Pons (tissue), 1 donor: ENCODE measurements at regions not wholly inside any gene's neighbourhood (a gene's known extent, or its start where the extent isn't known, plus 50 kb on each side); places are given as distances from the start of the nearest gene placed in this dataset.

Experiments used
- DNase-seq: peaks from one replicate; pipeline ENCODE4 v3.0.0-alpha.2; 2016; ENCODE audit warnings: low spot score

DNA sequence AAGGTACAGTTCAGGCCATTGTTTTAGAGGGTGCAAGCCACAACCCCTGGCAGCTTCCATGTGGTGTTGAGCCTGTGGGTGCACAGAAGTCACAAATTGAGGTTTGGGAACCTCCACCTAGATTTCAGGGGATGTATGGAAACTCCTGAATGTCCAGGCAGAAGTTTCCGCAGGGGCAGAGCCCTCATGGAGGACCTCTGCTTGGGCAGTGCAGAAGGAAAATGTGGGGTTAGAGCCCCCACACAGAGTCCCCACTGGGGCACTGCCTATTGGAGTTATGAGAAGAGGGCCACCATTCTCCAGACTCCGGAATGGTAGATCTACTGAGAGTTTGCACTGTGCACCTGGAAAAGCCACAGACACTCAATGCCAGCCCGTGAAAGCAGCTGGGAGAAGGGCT, 242.0 kb upstream of the ACTRT1 start:
- no peak for DNase-seq

DNA sequence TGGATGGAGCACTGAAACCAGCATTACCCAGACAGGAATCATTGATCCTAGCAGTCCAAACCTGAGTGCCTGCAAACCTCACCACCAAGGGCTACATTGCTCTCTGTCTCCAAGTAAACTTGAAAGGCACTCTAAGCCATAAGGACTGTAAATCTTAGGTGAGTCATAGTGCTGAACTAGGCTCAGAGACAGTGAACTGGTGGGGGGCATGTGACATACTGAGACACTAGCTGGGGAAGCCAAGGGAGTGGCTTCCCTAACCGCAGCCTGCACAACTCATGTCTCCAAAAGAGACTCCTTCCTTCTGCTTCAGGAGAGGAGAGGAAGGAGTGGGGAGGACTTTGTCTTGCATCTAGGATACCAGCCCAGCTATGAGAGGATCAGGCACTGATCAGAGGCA, 235.5 kb upstream of the ACTRT1 start:
- DNase-seq: no peak

DNA sequence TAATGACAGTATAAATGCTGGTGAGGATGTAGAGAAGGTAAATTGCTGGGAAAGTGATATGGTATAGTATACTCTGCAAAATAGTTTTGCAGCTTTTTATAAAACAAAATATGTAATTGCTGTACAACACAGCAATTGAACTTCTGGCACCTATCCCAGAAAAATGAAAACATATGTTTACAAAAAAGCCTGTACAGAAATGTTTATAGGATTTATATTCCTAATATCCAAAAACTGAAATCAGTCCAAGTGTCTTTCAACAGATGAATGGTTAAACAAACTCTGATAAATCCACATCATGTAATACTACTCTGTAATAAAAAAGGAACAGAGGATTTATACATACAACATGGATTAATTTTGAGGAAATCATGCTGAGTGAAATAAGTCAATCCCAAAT, 198.4 kb upstream of the ACTRT1 start:
- no peak for DNase-seq

DNA sequence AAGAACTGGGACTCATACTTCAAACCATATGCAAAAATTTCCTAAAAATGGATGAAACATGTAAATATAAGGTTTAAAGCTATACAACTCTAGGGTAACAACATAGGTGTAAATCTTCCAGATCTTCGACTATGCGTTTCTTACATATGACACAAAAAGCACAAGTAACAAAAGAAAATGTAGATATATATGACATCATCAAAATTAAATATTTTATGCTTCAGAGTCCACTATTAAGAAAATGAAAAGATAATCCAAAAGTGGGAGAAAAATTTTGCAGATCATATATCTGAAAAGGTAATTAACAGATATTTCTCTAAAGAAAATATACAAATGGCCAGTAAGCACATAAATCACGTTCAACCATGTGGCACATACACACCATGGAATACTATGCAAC, 164.2 kb upstream of the ACTRT1 start:
- DNase-seq: no peak

DNA sequence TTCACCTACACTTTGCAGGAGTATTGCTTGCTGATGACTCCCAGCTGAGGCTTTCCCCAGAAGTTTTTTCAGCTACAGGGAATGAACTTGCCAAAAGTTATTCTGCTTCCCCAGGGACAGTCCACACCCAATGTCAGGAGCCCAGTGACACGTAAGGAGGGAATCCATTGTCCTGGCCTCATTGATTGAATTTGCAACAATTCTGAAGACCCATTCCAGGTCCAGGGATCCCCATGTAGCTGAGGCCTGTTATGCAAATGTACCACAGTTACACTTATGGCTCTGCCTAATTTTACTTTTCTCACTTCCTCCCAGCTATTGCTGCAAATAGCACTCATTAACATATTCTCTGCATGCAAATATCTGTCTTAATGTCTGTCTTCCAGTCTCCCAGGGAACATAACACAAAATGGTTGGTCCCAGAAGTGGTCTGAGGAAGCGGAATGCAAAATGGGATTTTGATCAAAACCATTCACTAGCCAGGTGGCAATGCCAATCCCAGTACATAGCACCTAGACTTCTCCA, 113.7 kb upstream of the ACTRT1 start:
- DNase-seq: no peak

DNA sequence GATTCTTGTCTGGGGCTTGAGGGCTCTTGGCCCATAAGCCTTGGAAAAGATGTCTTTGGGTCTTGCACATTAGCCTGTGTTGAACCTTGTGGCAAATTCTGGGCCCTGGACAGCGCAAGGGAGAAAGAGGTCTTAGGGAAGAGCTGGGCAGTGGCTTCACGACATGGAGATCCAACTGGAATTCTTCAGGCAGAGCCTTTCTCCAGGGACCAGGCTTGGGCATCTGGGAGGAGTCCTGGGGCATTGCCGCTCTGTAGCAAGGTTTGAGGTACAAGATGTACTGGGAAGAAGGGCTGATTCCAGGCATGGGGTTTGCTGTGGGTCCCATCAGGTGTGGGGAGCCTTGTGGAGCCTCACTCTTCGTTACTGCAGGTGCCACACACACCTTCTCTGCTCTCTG, 104.0 kb upstream of the ACTRT1 start:
- no peak for DNase-seq

DNA sequence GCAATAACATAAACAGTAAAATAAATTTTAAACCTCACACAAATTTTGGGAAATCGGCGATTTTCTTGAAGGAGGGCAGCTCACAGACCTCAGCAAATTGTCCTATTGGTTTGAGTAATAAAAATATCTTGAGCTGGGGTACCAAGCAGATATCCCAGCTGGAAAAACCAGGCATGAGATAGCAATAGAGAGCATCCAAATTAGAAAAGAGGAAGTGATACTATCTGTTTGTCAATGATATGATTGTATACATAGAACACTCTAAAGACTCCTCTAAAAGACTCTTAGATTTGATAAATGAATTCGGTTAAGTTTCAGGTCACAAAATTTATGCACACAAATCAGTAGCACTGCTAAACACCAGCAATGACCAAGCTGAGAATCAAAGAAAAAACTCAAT, 90.5 kb upstream of the ACTRT1 start:
- DNase-seq: no peak

DNA sequence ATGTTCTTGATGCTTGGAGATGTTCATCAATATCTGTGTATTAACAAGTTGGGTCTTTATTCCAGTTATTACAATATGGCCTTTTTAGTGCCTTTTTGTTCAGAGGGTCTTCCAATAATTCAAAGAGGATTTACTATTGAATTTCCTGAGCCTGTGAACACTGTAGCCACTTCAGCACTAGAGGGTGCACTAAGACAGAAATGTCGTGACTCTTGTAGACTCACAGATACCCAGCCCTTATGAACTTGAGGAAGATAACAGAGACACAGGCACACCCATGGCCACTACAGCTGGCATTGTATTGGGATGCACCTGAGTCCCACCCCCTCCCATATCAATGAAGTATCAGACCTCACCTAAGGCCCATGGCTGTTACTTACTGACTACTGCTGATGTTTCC, 54.4 kb upstream of the ACTRT1 start:
- peak; percentile 1 for DNase-seq

DNA sequence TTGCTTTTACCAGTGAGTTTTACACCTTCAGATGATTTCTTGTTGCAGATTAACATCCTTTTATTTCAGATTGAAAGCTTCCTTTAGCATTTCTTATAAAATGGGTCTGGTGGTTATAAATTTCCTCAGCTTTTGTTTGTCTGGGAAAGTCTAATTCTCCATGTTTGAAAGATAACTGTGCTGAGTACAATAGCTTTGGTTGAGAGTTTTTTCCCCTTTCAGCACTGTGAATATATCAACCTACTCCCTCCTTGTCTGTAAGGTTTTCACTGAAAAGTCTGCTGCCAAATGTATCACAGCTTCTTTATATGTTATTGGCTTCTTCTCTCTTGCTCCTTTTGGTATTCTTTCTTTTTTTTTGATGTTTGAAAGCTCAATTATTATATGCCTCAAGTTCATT, 53.5 kb upstream of the ACTRT1 start:
- DNase-seq: no peak
